ENCODE measurements at regions not wholly inside any gene's neighbourhood (a gene's known extent, or its start where the extent isn't known, plus 50 kb on each side); places are given as distances from the start of the nearest gene placed in this dataset.
A peak's percentile ranks its signal among the peaks of the same experiment; 100 is the strongest.

DNA sequence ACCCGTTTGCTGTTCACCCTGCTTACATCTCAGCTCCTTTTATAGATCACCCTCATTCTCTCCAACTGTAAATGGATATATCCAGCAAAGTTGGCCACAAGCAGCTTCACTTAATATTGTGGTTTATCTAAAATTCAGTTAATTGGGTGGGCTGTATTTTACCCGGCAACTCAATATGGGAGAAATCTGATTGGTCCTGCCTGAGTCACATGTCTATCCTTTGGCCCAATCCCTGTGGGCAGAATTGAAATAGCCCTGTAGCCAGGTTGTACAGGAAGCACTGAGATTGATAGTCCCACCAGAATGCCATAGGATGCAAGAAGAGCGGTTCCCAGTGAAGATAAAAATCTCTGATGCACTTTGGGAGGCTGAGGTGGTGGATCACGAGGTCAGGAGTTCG, 73.2 kb downstream of the AIPL1 start:
- TF ChIP-seq JAZF1 (CRISPR knock-in tag; IDR thresholded peaks at IDR 0.05): no peak
- TF ChIP-seq ZNF219 (CRISPR knock-in tag; IDR thresholded peaks at IDR 0.05; ENCODE audit: borderline replicate concordance): no peak
- TF ChIP-seq NFYB (CRISPR knock-in tag; conservative IDR thresholded peaks at IDR 0.05; ENCODE audit: low read depth): peak; percentile 57
- TF ChIP-seq TEAD4 (CRISPR knock-in tag; IDR thresholded peaks at IDR 0.05): no peak
- TF ChIP-seq, protein P1, sequence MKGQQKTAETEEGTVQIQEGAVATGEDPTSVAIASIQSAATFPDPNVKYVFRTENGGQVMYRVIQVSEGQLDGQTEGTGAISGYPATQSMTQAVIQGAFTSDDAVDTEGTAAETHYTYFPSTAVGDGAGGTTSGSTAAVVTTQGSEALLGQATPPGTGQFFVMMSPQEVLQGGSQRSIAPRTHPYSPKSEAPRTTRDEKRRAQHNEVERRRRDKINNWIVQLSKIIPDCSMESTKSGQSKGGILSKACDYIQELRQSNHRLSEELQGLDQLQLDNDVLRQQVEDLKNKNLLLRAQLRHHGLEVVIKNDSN (CRISPR knock-in tag; IDR thresholded peaks at IDR 0.05): peak; percentile 76
- TF ChIP-seq, protein P2, sequence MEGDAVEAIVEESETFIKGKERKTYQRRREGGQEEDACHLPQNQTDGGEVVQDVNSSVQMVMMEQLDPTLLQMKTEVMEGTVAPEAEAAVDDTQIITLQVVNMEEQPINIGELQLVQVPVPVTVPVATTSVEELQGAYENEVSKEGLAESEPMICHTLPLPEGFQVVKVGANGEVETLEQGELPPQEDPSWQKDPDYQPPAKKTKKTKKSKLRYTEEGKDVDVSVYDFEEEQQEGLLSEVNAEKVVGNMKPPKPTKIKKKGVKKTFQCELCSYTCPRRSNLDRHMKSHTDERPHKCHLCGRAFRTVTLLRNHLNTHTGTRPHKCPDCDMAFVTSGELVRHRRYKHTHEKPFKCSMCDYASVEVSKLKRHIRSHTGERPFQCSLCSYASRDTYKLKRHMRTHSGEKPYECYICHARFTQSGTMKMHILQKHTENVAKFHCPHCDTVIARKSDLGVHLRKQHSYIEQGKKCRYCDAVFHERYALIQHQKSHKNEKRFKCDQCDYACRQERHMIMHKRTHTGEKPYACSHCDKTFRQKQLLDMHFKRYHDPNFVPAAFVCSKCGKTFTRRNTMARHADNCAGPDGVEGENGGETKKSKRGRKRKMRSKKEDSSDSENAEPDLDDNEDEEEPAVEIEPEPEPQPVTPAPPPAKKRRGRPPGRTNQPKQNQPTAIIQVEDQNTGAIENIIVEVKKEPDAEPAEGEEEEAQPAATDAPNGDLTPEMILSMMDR (IDR thresholded peaks at IDR 0.05): no peak
- no peak for TF ChIP-seq ZNF671 (CRISPR knock-in tag; IDR thresholded peaks at IDR 0.05)
- TF ChIP-seq, protein P3, sequence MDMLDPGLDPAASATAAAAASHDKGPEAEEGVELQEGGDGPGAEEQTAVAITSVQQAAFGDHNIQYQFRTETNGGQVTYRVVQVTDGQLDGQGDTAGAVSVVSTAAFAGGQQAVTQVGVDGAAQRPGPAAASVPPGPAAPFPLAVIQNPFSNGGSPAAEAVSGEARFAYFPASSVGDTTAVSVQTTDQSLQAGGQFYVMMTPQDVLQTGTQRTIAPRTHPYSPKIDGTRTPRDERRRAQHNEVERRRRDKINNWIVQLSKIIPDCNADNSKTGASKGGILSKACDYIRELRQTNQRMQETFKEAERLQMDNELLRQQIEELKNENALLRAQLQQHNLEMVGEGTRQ (CRISPR knock-in tag; IDR thresholded peaks at IDR 0.05): peak; percentile 85
- TF ChIP-seq ATF1 (CRISPR knock-in tag; IDR thresholded peaks at IDR 0.05): no peak
- TF ChIP-seq, protein P4, sequence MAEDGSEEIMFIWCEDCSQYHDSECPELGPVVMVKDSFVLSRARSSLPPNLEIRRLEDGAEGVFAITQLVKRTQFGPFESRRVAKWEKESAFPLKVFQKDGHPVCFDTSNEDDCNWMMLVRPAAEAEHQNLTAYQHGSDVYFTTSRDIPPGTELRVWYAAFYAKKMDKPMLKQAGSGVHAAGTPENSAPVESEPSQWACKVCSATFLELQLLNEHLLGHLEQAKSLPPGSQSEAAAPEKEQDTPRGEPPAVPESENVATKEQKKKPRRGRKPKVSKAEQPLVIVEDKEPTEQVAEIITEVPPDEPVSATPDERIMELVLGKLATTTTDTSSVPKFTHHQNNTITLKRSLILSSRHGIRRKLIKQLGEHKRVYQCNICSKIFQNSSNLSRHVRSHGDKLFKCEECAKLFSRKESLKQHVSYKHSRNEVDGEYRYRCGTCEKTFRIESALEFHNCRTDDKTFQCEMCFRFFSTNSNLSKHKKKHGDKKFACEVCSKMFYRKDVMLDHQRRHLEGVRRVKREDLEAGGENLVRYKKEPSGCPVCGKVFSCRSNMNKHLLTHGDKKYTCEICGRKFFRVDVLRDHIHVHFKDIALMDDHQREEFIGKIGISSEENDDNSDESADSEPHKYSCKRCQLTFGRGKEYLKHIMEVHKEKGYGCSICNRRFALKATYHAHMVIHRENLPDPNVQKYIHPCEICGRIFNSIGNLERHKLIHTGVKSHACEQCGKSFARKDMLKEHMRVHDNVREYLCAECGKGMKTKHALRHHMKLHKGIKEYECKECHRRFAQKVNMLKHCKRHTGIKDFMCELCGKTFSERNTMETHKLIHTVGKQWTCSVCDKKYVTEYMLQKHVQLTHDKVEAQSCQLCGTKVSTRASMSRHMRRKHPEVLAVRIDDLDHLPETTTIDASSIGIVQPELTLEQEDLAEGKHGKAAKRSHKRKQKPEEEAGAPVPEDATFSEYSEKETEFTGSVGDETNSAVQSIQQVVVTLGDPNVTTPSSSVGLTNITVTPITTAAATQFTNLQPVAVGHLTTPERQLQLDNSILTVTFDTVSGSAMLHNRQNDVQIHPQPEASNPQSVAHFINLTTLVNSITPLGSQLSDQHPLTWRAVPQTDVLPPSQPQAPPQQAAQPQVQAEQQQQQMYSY (CRISPR knock-in tag; IDR thresholded peaks at IDR 0.05): no peak
- TF ChIP-seq, protein P5, sequence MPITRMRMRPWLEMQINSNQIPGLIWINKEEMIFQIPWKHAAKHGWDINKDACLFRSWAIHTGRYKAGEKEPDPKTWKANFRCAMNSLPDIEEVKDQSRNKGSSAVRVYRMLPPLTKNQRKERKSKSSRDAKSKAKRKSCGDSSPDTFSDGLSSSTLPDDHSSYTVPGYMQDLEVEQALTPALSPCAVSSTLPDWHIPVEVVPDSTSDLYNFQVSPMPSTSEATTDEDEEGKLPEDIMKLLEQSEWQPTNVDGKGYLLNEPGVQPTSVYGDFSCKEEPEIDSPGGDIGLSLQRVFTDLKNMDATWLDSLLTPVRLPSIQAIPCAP (CRISPR knock-in tag; IDR thresholded peaks at IDR 0.05): no peak
- Mint-ChIP-seq H3K9me3 (no peaks in the 10 kb centered on the region), H3K27me3 (ENCODE audit: low read depth) (peaks cover 2% of the 10 kb centered on the region; the same call in 1 of the 2 replicates), H3K4me3 (no peak overlapping the region), H3K27ac (no peak overlapping the region), H3K4me1 (peaks cover 7% of the 10 kb centered on the region), H3K36me3 (no peaks in the 10 kb centered on the region)
- POLR2A ChIA-PET: interaction anchor here (0.5 kb wide), 1 partner anchor 123 kb away, joined by 3 read pairs; no protein-coding TSS in a partner anchor
- CTCF ChIA-PET: interaction anchor here (1.0 to 1.4 kb wide), 2 partner anchors 51 to 76 kb away, joined by 3 read pairs; no protein-coding TSS in a partner anchor
- ATAC-seq: peak; percentile 82
- peak; percentile 24 for DNase-seq (ENCODE audit: low spot score)

DNA sequence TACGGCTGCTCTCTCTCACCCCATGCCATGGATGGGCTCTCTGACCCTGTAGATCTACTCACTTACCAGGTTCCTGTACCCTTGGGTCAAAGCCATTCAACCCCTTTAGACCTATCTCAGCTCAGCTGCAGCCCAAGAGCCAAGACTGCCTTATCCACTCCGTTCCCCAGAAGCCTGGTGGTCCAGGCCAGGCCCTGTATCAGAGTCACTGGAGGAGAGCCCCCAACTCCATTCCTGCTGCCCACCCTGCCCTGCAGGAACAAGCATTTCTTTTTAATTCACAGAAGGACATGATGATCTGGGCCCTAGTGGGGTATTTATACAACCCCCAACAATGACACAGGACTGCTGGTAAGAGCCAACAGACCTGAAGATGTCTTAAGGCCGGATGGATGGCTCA, 76.8 kb downstream of the AIPL1 start:
- Mint-ChIP-seq H3K4me1 (no peaks in the 10 kb centered on the region), H3K9me3 (no peaks in the 10 kb centered on the region), H3K4me3 (no peak overlapping the region), H3K27ac (no peak overlapping the region), H3K36me3 (no peaks in the 10 kb centered on the region), H3K27me3 (ENCODE audit: low read depth) (peaks cover 2% of the 10 kb centered on the region; the same call in 1 of the 2 replicates)
- no peak for TF ChIP-seq IRF2 (CRISPR knock-in tag; IDR thresholded peaks at IDR 0.05; ENCODE audit: borderline replicate concordance, low read depth)
- no peak for TF ChIP-seq ZNF317 (CRISPR knock-in tag; IDR thresholded peaks at IDR 0.05; ENCODE audit: borderline replicate concordance, low read depth)
- POLR2A ChIA-PET: no interaction called here
- DNase-seq (ENCODE audit: low spot score) (no peak), ATAC-seq (no peak)
- CTCF ChIA-PET: no interaction called here

DNA sequence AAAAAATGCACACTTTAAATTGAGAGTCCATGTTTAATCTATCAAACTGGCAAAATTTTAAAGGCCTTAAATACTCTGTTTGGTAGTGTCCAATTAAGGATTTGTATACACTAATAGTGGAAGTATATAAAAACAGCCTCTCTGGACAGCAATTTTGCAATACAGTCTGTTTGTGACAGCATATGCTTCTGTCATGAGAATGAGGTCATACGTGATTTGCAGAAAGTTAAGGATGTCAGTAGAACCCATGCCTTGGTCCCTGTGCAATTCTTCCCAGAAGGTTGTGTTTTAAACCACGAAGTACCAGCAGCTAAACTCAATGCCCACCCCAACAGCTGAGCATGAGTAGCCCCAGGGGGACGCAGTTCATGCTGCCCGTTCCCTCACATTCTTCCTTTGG, 78.4 kb downstream of the AIPL1 start:
- no peak for DNase-seq (ENCODE audit: low spot score)
- ChIA-PET POLR2A (no interaction called here), CTCF (no interaction called here)

More for the DNA sequence above, 78.4 kb downstream of the AIPL1 start:
- H3K36me3 Mint-ChIP-seq: no peaks in the 10 kb centered on the region
- no peak for ATAC-seq
- H3K27ac Mint-ChIP-seq: no peak overlapping the region
- TF ChIP-seq TEAD1 (CRISPR knock-in tag; IDR thresholded peaks at IDR 0.05): no peak
- TF ChIP-seq, protein P1 (CRISPR knock-in tag; IDR thresholded peaks at IDR 0.05): no peak
- TF ChIP-seq, protein P4 (CRISPR knock-in tag; IDR thresholded peaks at IDR 0.05): no peak
- H3K4me3 Mint-ChIP-seq: no peak overlapping the region
- H3K4me1 Mint-ChIP-seq: no peaks in the 10 kb centered on the region
- peaks cover 2% of the 10 kb centered on the region; the same call in 1 of the 2 replicates for H3K27me3 Mint-ChIP-seq (ENCODE audit: low read depth)
- H3K9me3 Mint-ChIP-seq: no peaks in the 10 kb centered on the region
